HG02571 (cell line): ENCODE measurements at regions not wholly inside any gene's neighbourhood (a gene's known extent, or its start where the extent isn't known, plus 50 kb on each side); places are given as distances from the start of the nearest gene placed in this dataset.
"Not testable (repeated sequence)": the region's sequence is repeated elsewhere in the genome, so short reads cannot be mapped to it uniquely, and the experiment has no call there.

Source experiments
- ATAC-seq: cut with Tn5 transposase; IDR thresholded peaks from one replicate; pipeline ENCODE4 v1.9.1; 2021; ENCODE audit warnings: mild to moderate bottlenecking, moderate library complexity; ENCODE audit not compliant: unreplicated experiment

DNA sequence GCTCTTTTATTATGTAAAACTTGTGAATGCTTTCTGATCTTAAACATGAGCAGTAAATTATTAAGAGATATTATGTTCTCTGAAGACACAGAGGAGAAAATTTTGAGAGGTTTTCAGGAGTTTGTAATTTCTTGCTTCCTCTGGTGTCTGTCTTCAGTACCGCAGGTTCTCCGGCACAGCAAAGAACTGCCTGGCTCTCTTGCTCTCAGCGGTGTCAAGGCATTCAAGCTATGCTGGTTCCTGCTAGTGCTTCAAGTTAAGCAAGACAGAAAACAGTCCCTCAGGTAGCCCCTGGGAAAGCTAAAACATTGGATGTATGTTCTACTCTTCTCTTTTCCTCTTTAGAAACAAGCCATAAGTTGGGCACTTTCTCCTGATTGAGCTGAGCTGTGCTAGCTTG lies 120.2 kb upstream of the CENPE start:
- ATAC-seq = no peak

DNA sequence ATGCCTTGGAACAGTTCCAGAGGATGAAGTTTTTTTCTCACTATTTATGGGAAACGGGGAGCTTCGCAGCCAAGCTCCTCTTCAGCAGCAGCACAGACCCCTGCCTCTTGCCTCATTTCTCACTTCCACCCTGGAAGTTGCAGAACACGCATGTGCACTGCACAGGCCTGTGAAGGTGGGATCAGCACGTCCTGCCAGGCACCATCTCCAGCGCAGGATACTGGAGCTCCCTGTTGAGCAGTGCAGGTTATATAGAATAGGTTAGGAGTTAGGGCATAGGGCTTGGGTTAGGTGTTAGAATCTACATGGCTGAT lies 110.1 kb upstream of the CENPE start:
- ATAC-seq = no peak

GRCh38 chr4:103307453-103308247 lies 109.5 kb upstream of the CENPE start:
- no peak for ATAC-seq

- no peak for ATAC-seq
Measured at GRCh38 chr4:103306870-103307375, 108.8 kb upstream of the CENPE start.

DNA sequence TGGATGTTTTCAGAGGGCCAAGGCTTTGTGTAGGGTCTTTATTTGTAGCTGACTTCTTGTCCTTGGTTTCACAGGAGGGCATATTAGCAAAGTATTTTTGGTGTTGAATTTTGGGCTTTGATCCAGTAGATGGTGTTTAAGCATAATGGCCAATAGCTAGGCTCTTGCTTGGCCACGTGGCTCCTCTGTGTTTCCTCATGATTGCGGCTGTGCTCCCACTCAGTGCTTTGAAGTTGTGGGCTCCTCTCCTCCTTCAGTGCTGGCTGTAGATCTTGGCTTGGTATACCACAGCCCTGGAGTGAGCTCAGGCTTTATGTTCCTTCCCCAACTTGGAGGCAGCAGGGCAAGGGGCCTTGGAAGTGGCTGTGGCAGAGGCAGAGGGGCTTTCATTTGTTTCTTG lies 107.2 kb upstream of the CENPE start:
- ATAC-seq = no peak

DNA sequence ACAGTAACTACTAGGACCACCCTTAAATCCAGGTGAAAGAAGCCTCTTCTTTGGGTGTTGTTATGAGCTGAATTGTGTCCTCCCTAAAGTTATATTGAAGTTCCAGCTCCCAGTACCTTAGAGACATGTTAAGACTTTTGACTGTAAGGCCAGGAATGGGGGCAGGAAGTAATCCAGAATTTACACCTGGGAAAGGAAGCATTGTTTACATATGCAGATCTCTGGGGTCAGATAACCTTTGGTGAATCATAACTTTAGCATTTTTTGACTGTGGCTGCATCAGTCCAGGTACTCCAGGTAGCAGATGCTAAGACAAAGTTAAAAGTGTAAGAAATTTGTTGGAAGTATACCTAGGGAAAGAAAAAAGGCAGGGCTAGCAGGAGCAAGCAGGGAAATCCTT lies 104.9 kb upstream of the CENPE start:
- no peak for ATAC-seq

- ATAC-seq = no peak
Measured at GRCh38 chr4:103292959-103293358, 94.8 kb upstream of the CENPE start.

DNA sequence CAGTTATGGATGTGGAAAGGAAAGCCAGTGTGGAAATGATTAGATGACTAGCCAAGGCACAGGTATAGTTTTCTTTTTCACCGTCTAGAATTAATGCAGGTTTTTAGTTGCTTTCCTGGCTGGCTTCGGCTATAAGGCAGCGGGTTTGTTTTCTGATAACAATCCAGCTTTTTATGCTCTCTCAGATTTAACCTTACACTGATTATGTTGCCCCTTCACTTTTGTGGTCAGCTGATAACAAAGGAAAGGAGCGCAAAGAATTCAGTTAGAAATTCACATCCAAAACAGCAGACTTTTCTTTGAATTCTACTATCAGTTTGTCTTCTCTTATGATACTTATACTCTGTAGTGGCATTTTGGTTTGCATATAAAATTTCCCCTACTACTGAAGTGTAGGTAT lies 94.2 kb upstream of the CENPE start:
- no peak for ATAC-seq

DNA sequence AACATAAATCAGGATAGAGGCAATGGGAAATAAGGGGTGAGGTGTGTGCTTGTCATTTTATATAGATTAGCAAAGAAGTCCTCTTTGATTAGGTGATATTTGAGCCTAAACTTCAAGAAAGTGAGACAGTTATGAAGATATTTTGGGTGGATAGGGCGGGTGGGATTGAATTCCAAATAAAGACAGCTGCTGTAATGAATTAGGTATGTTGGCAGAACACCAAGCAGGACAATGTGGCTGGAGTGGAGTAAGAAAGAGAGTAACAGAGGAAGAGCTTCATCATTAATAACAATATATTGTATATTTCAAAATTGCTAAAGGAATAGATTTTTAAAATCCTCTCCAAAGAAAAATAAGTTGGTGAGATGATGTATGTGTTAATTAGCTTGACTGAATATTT lies 91.0 kb upstream of the CENPE start:
- no peak for ATAC-seq

DNA sequence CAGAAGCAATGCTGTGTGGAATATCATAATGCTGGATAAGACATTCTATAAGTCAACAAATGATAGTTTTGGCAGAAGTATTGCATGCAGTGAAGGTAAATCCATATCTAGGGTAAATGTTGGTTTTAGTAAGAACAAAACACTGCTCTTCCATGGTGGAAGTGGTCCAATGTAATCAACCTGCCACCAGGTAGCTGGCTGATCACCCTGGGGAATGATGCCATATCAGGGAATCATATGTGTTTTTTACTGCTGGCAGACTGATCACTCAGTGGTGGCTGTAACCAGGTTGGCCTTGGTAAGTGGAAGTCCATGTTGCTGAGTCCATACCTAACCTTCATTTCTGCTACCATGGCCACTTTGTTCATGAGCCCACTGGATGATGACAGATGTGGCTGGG lies 74.0 kb upstream of the CENPE start:
- ATAC-seq = no peak

DNA sequence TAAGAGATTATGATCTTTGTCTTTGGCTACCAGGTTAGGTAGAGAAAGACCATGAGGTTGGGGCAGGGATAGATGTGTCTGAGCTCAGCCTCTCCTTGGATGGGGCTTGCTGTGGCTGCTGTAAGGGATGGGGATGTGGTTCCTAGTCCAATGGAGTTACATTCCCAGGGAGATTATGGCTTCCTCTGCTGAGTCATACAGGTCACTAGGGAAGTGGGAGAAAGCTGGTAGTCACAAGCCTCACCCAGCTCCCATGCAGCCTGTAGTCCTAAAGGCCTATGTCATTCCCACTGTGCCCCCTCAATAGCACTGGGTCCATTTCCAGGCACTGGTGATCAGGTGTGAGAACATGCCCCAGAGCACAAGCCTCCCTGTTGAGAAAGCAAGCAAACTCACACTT lies 70.6 kb upstream of the CENPE start:
- ATAC-seq = no peak

- ATAC-seq = no peak
Measured at GRCh38 chr4:103264905-103265304, 66.8 kb upstream of the CENPE start.

DNA sequence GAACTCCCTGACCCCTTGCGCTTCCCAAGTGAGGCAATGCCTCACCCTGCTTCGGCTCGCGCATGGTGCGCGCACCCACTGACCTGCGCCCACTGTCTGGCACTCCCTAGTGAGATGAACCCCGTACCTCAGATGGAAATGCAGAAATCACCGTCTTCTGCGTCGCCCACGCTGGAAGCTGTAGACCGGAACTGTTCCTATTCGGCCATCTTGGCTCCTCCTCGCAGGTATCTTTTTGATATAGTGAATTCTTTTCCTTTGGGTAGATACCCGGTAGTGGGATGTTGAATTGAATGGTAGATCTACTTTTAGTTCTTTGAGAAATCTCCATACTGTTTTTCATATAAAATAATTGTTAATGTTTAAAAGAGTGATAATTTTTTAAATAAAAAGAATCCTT lies 57.9 kb upstream of the CENPE start:
- ATAC-seq = not testable (repeated sequence)
